ENCODE measurements at regions not wholly inside any gene's neighbourhood (a gene's known extent, or its start where the extent isn't known, plus 50 kb on each side); places are given as distances from the start of the nearest gene placed in this dataset.

GRCh38 chr9:107982001-107982400 is 492.4 kb upstream of the KLF4 start:
- no peak for TF ChIP-seq GATA1 (IDR thresholded peaks at IDR 0.05; ENCODE audit: low read depth, low read length)
- no peak for TF ChIP-seq POLR2A (IDR thresholded peaks at IDR 0.05; ENCODE audit: low read length)

Data from erythroblast (primary cell).